Choroid plexus epithelial cell (primary cell): ENCODE measurements at regions not wholly inside any gene's neighbourhood (a gene's known extent, or its start where the extent isn't known, plus 50 kb on each side); places are given as distances from the start of the nearest gene placed in this dataset.

Experiments used
- DNase-seq: peaks from one replicate; pipeline ENCODE4 v3.0.0-alpha.2; 2010; ENCODE audit warnings: low read depth
- H3K4me3 ChIP-seq: 2 replicates; pipeline ENCODE4 v1.5.1; 2011; ENCODE audit warnings: low read depth, mild to moderate bottlenecking, control low read depth, low read length, moderate library complexity
- TF ChIP-seq, protein P1 (sequence below): conservative IDR thresholded peaks from 2 replicates; pipeline ENCODE4 v1.5.1; 2011; ENCODE audit warnings: low read depth, mild to moderate bottlenecking, control low read depth, inconsistent platforms, low read length, moderate library complexity

GRCh38 chrX:42102586-42103282 lies 179.4 kb upstream of the CASK start:
- no peak overlapping the region for H3K4me3 ChIP-seq
- TF ChIP-seq, protein P1, sequence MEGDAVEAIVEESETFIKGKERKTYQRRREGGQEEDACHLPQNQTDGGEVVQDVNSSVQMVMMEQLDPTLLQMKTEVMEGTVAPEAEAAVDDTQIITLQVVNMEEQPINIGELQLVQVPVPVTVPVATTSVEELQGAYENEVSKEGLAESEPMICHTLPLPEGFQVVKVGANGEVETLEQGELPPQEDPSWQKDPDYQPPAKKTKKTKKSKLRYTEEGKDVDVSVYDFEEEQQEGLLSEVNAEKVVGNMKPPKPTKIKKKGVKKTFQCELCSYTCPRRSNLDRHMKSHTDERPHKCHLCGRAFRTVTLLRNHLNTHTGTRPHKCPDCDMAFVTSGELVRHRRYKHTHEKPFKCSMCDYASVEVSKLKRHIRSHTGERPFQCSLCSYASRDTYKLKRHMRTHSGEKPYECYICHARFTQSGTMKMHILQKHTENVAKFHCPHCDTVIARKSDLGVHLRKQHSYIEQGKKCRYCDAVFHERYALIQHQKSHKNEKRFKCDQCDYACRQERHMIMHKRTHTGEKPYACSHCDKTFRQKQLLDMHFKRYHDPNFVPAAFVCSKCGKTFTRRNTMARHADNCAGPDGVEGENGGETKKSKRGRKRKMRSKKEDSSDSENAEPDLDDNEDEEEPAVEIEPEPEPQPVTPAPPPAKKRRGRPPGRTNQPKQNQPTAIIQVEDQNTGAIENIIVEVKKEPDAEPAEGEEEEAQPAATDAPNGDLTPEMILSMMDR = peak; percentile 10
- peak; percentile 13 for DNase-seq

GRCh38 chrX:42098900-42099299 lies 175.5 kb upstream of the CASK start:
- peak; percentile 19 for DNase-seq
- TF ChIP-seq, protein P1 = no peak
- no peak overlapping the region for H3K4me3 ChIP-seq

DNA sequence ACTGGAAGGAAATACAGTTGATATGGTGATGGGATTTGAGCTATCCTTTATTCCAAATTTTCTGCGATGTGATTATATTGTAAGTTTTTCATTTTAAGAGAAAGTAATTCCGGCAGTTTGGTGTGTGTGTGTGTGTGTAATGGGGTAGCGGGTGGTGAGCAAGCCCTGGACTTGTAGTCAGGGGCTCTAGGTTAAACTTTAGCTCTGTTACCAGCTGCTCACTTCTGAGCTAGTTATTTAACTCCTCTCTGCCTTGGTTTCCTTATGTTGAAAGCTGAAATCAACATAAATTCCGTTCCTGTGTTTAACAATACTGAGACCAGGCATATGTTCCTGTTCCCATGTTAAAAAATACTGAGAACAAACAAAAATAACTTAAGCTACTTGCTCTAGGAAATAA lies 174.1 kb upstream of the CASK start:
- no peak overlapping the region for H3K4me3 ChIP-seq
- TF ChIP-seq, protein P1 = no peak
- no peak for DNase-seq

DNA sequence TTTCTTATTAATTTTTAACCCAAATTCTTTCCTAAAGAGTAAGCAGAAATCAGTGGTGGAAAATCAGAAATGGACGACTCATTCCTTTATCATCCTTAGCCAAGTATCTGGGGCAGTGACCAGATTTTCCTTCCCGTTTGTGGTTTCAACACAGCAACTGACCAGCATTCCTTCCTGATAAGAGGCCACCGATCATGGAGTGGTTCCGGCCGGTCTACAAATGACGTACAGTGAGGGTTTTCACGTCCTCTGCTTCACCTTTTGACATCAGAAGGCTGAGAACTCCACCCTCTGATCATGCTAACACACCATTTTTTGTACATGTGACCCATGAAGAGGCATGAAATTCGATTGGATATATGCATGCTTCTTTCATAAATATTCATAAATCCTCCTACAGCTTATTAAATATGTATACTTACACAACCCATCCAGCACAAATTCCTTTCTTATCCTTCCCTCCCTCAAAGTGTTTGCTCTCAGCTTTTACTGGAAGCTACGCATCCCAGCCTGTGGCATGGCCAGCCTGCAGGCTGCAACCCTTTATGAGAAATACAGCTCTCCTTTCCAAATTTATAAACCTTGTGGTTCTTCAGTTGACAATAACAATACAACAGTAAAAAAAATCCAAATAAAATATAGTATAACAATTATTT lies 173.0 kb upstream of the CASK start:
- TF ChIP-seq, protein P1 = no peak
- peak; percentile 95 for DNase-seq
- no peak overlapping the region for H3K4me3 ChIP-seq

GRCh38 chrX:42094218-42094617 lies 170.9 kb upstream of the CASK start:
- H3K4me3 ChIP-seq = no peak overlapping the region
- DNase-seq = peak; percentile 57
- TF ChIP-seq, protein P1 = no peak

DNA sequence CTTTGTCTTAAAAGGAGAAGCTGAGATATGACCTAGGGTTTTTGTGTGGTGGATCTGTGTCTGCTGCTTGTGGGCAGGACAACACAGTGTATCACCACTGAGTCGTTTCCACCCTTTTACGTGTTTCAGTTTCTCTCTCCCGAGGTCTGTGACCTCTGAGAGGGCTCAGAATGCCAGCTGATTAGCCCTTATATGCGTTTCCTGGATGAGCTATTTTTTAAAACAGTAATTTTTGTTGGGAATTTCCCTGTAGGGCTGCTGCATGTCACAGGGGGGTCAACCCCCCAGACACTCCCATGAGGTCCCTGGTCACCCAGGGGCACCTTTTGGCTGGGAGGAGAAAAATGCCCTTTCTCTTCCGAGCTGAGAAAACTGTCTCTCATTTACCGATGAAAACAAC lies 170.4 kb upstream of the CASK start:
- TF ChIP-seq, protein P1 = no peak
- no peak overlapping the region for H3K4me3 ChIP-seq
- DNase-seq = peak; percentile 49

DNA sequence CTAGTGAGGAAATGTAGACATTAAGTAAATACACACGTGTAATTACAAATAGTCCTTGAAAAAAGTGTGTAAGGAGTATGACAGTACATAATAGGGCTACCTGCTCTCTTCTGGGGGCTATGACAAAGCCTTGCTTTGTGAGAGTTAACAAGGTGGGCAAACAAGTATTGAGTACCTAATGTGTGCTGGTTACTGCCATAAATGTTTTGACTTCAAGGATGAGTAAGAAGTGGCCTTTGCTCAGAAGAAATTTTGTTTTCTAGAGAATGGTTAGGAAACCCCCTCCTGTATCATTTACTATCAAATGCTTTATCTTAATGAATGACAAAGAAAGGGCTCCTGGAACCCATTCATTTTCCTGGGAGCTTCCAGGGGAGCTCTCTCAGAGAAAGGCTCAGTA lies 167.0 kb upstream of the CASK start:
- TF ChIP-seq, protein P1 = no peak
- no peak for DNase-seq
- no peak overlapping the region for H3K4me3 ChIP-seq
